Right lobe of liver (tissue), 4 donors: ENCODE measurements at regions not wholly inside any gene's neighbourhood (a gene's known extent, or its start where the extent isn't known, plus 50 kb on each side); places are given as distances from the start of the nearest gene placed in this dataset.

Source experiments
- POLR2A ChIP-seq: fragments of 450-650 bp; IDR thresholded peaks from one replicate; pipeline ENCODE4 v1.6.1; 2017; ENCODE audit warnings: antibody characterized with exemption, mild to moderate bottlenecking
- TF ChIP-seq, protein P1 (sequence below), 4 donors: fragments of 200-600 bp in 3 of 4; fragments of 450-650 bp in 1 of 4; IDR thresholded peaks; one replicate each; pipeline versions ENCODE4 v1.5.1 to v1.8.0; 2016 to 2022; ENCODE audit warnings: antibody characterized with exemption in 4 of 4, mild to moderate bottlenecking in 2 of 4
- donor health status: DM: no; HTN: no; CAD: no.
- donor health status: DM: no; HTN: no; CAD: no.
- donor health status: DM: no; HTN: yes; CAD: no.

- TF ChIP-seq, protein P1, sequence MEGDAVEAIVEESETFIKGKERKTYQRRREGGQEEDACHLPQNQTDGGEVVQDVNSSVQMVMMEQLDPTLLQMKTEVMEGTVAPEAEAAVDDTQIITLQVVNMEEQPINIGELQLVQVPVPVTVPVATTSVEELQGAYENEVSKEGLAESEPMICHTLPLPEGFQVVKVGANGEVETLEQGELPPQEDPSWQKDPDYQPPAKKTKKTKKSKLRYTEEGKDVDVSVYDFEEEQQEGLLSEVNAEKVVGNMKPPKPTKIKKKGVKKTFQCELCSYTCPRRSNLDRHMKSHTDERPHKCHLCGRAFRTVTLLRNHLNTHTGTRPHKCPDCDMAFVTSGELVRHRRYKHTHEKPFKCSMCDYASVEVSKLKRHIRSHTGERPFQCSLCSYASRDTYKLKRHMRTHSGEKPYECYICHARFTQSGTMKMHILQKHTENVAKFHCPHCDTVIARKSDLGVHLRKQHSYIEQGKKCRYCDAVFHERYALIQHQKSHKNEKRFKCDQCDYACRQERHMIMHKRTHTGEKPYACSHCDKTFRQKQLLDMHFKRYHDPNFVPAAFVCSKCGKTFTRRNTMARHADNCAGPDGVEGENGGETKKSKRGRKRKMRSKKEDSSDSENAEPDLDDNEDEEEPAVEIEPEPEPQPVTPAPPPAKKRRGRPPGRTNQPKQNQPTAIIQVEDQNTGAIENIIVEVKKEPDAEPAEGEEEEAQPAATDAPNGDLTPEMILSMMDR (IDR thresholded peaks at IDR 0.05), result no peak
- TF ChIP-seq POLR2A, result no peak
Measured at GRCh38 chr5:112655513-112655912, 82.2 kb upstream of the APC start.
